Heart left ventricle (tissue), 16 donors: ENCODE measurements at regions not wholly inside any gene's neighbourhood (a gene's known extent, or its start where the extent isn't known, plus 50 kb on each side); places are given as distances from the start of the nearest gene placed in this dataset.
A peak's percentile ranks its signal among the peaks of the same experiment; 100 is the strongest.

ENCODE experiments used
- ATAC-seq, 4 donors: fragments of 200-7000 bp; cut with Tn5 transposase; one replicate each; pipeline ENCODE4 v1.9.1; 2020 to 2022; ENCODE audit warnings: moderate library complexity in 4 of 4, mild to moderate bottlenecking in 3 of 4, moderate number of reproducible peaks in 1 of 4
- DNase-seq, 5 donors: peaks; one replicate each; pipeline ENCODE4 v3.0.0-alpha.2; 2020
- H3K27ac ChIP-seq, 12 donors: fragments of 200-600 bp; sonication (generic) in 4 of 12; one replicate each; pipeline versions ENCODE4 v1.5.0 to v1.8.0; 2016 to 2022; ENCODE audit warnings: mild to moderate bottlenecking in 2 of 12
- H3K27me3 ChIP-seq, 9 donors: fragments of 200-600 bp; sonication (generic) in 2 of 9; one replicate each; pipeline versions ENCODE4 v1.5.1 to v1.8.0; 2016 to 2022; ENCODE audit warnings: mild to moderate bottlenecking in 3 of 9
- H3K36me3 ChIP-seq, 9 donors: fragments of 200-600 bp; sonication (generic) in 2 of 9; one replicate each; pipeline versions ENCODE4 v1.5.0 to v1.8.0; 2018 to 2022; ENCODE audit warnings: mild to moderate bottlenecking in 2 of 9
- H3K4me1 ChIP-seq, 12 donors: fragments of 200-600 bp; sonication (generic) in 4 of 12; one replicate each; pipeline versions ENCODE4 v1.5.0 to v1.8.0; 2016 to 2022; ENCODE audit warnings: mild to moderate bottlenecking in 3 of 12
- H3K4me3 ChIP-seq, 12 donors: fragments of 200-600 bp; sonication (generic) in 4 of 12; one replicate each; pipeline versions ENCODE4 v1.5.0 to v1.8.0; 2017 to 2022; ENCODE audit warnings: mild to moderate bottlenecking in 9 of 12, moderate library complexity in 4 of 12
- H3K9me3 ChIP-seq, 12 donors: fragments of 200-600 bp; sonication (generic) in 4 of 12; one replicate each; pipeline versions ENCODE4 v1.5.0 to v1.8.0; 2016 to 2022; ENCODE audit warnings: mild to moderate bottlenecking in 1 of 12
- CTCF ChIP-seq, 12 donors: fragments of 200-600 bp; sonication (generic) in 4 of 12; IDR thresholded peaks; one replicate each; pipeline versions ENCODE4 v1.5.0 to v1.8.0; 2018 to 2022; ENCODE audit warnings: antibody characterized with exemption in 12 of 12, mild to moderate bottlenecking in 5 of 12
- POLR2A ChIP-seq, 2 donors: fragments of 450-650 bp; IDR thresholded peaks; one replicate each; pipeline ENCODE4 v1.6.1; 2017; ENCODE audit warnings: antibody characterized with exemption in 2 of 2, mild to moderate bottlenecking in 2 of 2, moderate library complexity in 2 of 2
- WGBS, 4 donors: extraction: QIAGEN DNeasy Blood & Tissue Kit in 2 of 4; methylation state at CpG; one replicate each; pipeline versions ENCODE4 v1.1.5 to v1.1.7; 2013 to 2018; 5-methylcytosine and 5-hydroxymethylcytosine counted together
- intact Hi-C, 10 donors: fragments of 100-400 bp; cut with DNase I; formaldehyde crosslinking; loops; one replicate each; pipeline versions ENCODE4 v1.11.1 to v1.14.2; 2022
- donor health status: ischemic (EF 13 %, LVEDD 7.1; RV severe dilation, severe dysfunction).
- donor health status: healthy with polysubstance abuse.
- donor health status: DM: no; HTN: yes; CAD: no.
- donor health status: DM: no; HTN: no; CAD: no.
- donor health status: ischemic (EF 25% LVEDD 6.9; RV normal size, moderate dysfunction).
- donor health status: ischemic (EF 25% LVEDD 5.7; RV mildly dilated, moderate dysfunction).
- donor health status: healthy.
- donor health status: DM: yes; HTN: yes; CAD: no.
- donor health status: ischemic (EF 35%, LVEDD 5.7; RV mildly dilated, moderate dysfunction).
- donor health status: nonischemic (EF 11% LVEDD 7.7; RV severe dilation, severe dysfunction).
- donor health status: DM: yes; HTN: yes; CAD: no.
- donor health status: PGD.
- donor health status: ischemic (EF 29% LVEDD 5.4; RV normal size, mild dysfunction).
- donor health status: nonischemic (EF 23%, LVEDD 6.1; RV moderate dilation, normal function).

- peaks cover 0 to 3% (median 0%) of the 10 kb centered on the region in 9 donors for H3K27me3 ChIP-seq
- H3K27ac ChIP-seq = peak overlapping the region in 2 of 12 donors; percentile 49 to 79
- H3K4me3 ChIP-seq = no peak overlapping the region
- intact Hi-C loops = loop anchor here in 3 of 10 donors (2.0 to 5.0 kb wide), 2 partner anchors 111 to 128 kb away; no protein-coding TSS in a partner anchor
- no peaks in the 10 kb centered on the region for H3K9me3 ChIP-seq
- ATAC-seq (peak; percentile 19 to 70 (median 45)), DNase-seq (peak in 3 of 5 donors; percentile 62 to 70 (median 69))
- no peaks in the 10 kb centered on the region for H3K36me3 ChIP-seq
- WGBS, 4 donors = 61 to 76% (median 74%) methylated on average over 6 of the region's 6 CpGs
- TF ChIP-seq CTCF (IDR thresholded peaks at IDR 0.05) (no peak), POLR2A (IDR thresholded peaks at IDR 0.05) (no peak)
- peaks cover 0 to 9% (median 1%) of the 10 kb centered on the region in 12 donors for H3K4me1 ChIP-seq
Observed at GRCh38 chr3:126261037-126261436, 80.7 kb upstream of the ALDH1L1 start.

GRCh38 chr3:126259411-126260391, 79.3 kb upstream of the ALDH1L1 start:
- ATAC-seq = peak; percentile 91 to 96 (median 94)
- Histone ChIP-seq H3K4me3 (peak overlapping the region in 10 of 12 donors; percentile 22 to 53 (median 33)), H3K27me3 (no peaks in the 10 kb centered on the region), H3K27ac (peak overlapping the region in 10 of 12 donors; percentile 36 to 89 (median 73)), H3K36me3 (no peaks in the 10 kb centered on the region), H3K9me3 (no peaks in the 10 kb centered on the region), H3K4me1 (peaks cover 0 to 7% (median 0%) of the 10 kb centered on the region in 12 donors)
- 38 to 43% (median 41%) methylated on average over 23 of the region's 23 CpGs for WGBS, 4 donors
- TF ChIP-seq POLR2A (IDR thresholded peaks at IDR 0.05) (peak in 1 of 2 donors; percentile 7), CTCF (IDR thresholded peaks at IDR 0.05) (peak; percentile 45 to 84 (median 74))
- intact Hi-C loops = loop anchor here (1.0 to 10.0 kb wide), 7 partner anchors 113 to 215 kb away; partner anchors contain the start of gene ZXDC (in 1 of the 10)
- peak; percentile 56 to 89 (median 76) for DNase-seq

- Histone ChIP-seq H3K27me3 (no peaks in the 10 kb centered on the region), H3K36me3 (no peaks in the 10 kb centered on the region), H3K27ac (peak overlapping the region in 2 of 12 donors; percentile 64 to 79), H3K9me3 (no peaks in the 10 kb centered on the region), H3K4me1 (peaks cover 0 to 7% (median 0%) of the 10 kb centered on the region in 12 donors), H3K4me3 (no peak overlapping the region)
- TF ChIP-seq POLR2A (IDR thresholded peaks at IDR 0.05) = no peak
- no peak for TF ChIP-seq CTCF (IDR thresholded peaks at IDR 0.05)
- whole genome bisulfite sequencing, 4 donors = 67 to 92% (median 77%) methylated on average over 1 of the region's 1 CpG
- DNase-seq (peak in 1 of 5 donors; percentile 45), ATAC-seq (no peak)
- intact Hi-C loops = loop anchor here in 9 of 10 donors (1.0 to 10.0 kb wide), 6 partner anchors 129 to 216 kb away; partner anchors contain the start of gene ZXDC (in 1 of the 9)
Observed at GRCh38 chr3:126258670-126259069, 78.3 kb upstream of the ALDH1L1 start.

- no peak for ATAC-seq
- TF ChIP-seq POLR2A (IDR thresholded peaks at IDR 0.05) (no peak), CTCF (IDR thresholded peaks at IDR 0.05) (no peak)
- Histone ChIP-seq H3K27me3 (no peaks in the 10 kb centered on the region), H3K4me1 (peaks cover 0 to 7% (median 0%) of the 10 kb centered on the region in 12 donors), H3K9me3 (no peaks in the 10 kb centered on the region), H3K4me3 (no peak overlapping the region), H3K36me3 (no peaks in the 10 kb centered on the region), H3K27ac (no peak overlapping the region)
- intact Hi-C loops = loop anchor here in 4 of 10 donors (2.0 to 10.0 kb wide), 4 partner anchors 129 to 217 kb away; partner anchors contain the start of gene ZXDC (in 1 of the 4)
- WGBS, 4 donors = 93 to 98% (median 94%) methylated on average over 3 of the region's 3 CpGs
- DNase-seq = no peak
Observed at GRCh38 chr3:126257984-126258383, 77.6 kb upstream of the ALDH1L1 start.
